PC-3 (cell line): ENCODE measurements at regions not wholly inside any gene's neighbourhood (a gene's known extent, or its start where the extent isn't known, plus 50 kb on each side); places are given as distances from the start of the nearest gene placed in this dataset.

Source experiments
- ATAC-seq: fragments of 200-7000 bp; cut with Tn5 transposase; 2 replicates; pipeline ENCODE4 v1.9.1; 2020; ENCODE audit warnings: mild to moderate bottlenecking, moderate library complexity
- BruUV-seq: library from RNA; stranded (reverse); fragments of 400-500 nt; replicated peaks from 2 replicates; lab custom pipeline; 2021; lab: Mats Ljungman, UMichigan
- CTCF ChIA-PET: fragments of 300-600 bp; sonication (Branson Sonifier 250); formaldehyde crosslinking; loops from one replicate; lab custom pipeline; 2022; ENCODE audit warnings: antibody characterized with exemption; lab: Charles Lee
- POLR2A ChIA-PET: fragments of 300-600 bp; sonication (Branson Sonifier 250); formaldehyde crosslinking; loops from one replicate; lab custom pipeline; 2022; ENCODE audit warnings: antibody characterized with exemption; ENCODE audit not compliant: unreplicated experiment; lab: Charles Lee
- DNase-seq: peaks from one replicate; pipeline ENCODE4 v3.0.0-alpha.2; 2015
- H2AFZ ChIP-seq: fragments of 300-600 bp; sonication (generic); 2 replicates; pipeline ENCODE4 v1.6.0; 2016; ENCODE audit warnings: antibody characterized with exemption, low read length
- H3F3A ChIP-seq: fragments of 300-600 bp; sonication (generic); one replicate; pipeline ENCODE4 v1.6.0; 2017; ENCODE audit warnings: antibody characterized with exemption, low read length, control low read depth, mild to moderate bottlenecking; ENCODE audit not compliant: unreplicated experiment
- H3K27ac ChIP-seq: fragments of 300-600 bp; sonication (generic); 2 replicates; pipeline ENCODE4 v1.5.1; 2016; ENCODE audit warnings: mild to moderate bottlenecking, low read length
- H3K27me3 ChIP-seq: fragments of 300-600 bp; sonication (generic); 2 replicates; pipeline ENCODE4 v1.6.1; 2016; ENCODE audit warnings: low read length, mixed read lengths
- H3K36me3 ChIP-seq: fragments of 300-600 bp; sonication (generic); 2 replicates; pipeline ENCODE4 v1.6.1; 2016; ENCODE audit warnings: low read depth, mixed run types, low read length, mixed read lengths
- H3K4me1 ChIP-seq: fragments of 300-600 bp; sonication (generic); 2 replicates; pipeline ENCODE4 v1.5.1; 2016; ENCODE audit warnings: low read length; ENCODE audit not compliant: insufficient read depth
- H3K4me2 ChIP-seq: fragments of 300-600 bp; sonication (generic); 2 replicates; pipeline ENCODE4 v1.6.0; 2016; ENCODE audit warnings: low read length
- H3K4me3 ChIP-seq: fragments of 300-600 bp; sonication (generic); 2 replicates; pipeline ENCODE4 v1.5.1; 2016; ENCODE audit warnings: mild to moderate bottlenecking, low read length, mixed read lengths
- H3K79me2 ChIP-seq: fragments of 300-600 bp; sonication (generic); 2 replicates; pipeline ENCODE4 v1.6.1; 2017; ENCODE audit warnings: low read length, mixed read lengths
- H3K9ac ChIP-seq: fragments of 300-600 bp; sonication (generic); 2 replicates; pipeline ENCODE4 v1.6.0; 2016; ENCODE audit warnings: mild to moderate bottlenecking, low read length
- H3K9me2 ChIP-seq: fragments of 300-600 bp; sonication (generic); replicated peaks from 2 replicates; pipeline ENCODE4 v1.6.1; 2016; ENCODE audit warnings: mixed run types, low read length, mixed read lengths
- H3K9me3 ChIP-seq: fragments of 300-600 bp; sonication (generic); 2 replicates; pipeline ENCODE4 v1.6.1; 2016; ENCODE audit warnings: low read length, mixed read lengths
- H4K20me1 ChIP-seq: fragments of 300-600 bp; sonication (generic); 2 replicates; pipeline ENCODE4 v1.6.1; 2016; ENCODE audit warnings: low read length, mixed read lengths
- EZH2 ChIP-seq: fragments of 300-600 bp; sonication (generic); IDR thresholded peaks from one replicate; pipeline ENCODE4 v1.6.1; 2017; ENCODE audit warnings: antibody characterized with exemption, mild to moderate bottlenecking, low read length; ENCODE audit not compliant: unreplicated experiment
- EZH2phosphoT487 ChIP-seq: fragments of 300-600 bp; sonication (generic); IDR thresholded peaks from 2 replicates; pipeline ENCODE4 v1.6.1; 2018; ENCODE audit warnings: mild to moderate bottlenecking, antibody characterized with exemption, low read length, borderline replicate concordance
- intact Hi-C: fragments of 100-400 bp; cut with micrococcal nuclease; formaldehyde crosslinking; loops from 2 replicates; pipeline ENCODE4 v1.9.0; 2023
- TF ChIP-seq, protein P1 (sequence below): fragments of 300-600 bp; sonication (generic); conservative IDR thresholded peaks from 2 replicates; pipeline ENCODE4 v1.5.1; 2017; ENCODE audit warnings: antibody characterized with exemption, low read depth, mild to moderate bottlenecking, low read length

DNA sequence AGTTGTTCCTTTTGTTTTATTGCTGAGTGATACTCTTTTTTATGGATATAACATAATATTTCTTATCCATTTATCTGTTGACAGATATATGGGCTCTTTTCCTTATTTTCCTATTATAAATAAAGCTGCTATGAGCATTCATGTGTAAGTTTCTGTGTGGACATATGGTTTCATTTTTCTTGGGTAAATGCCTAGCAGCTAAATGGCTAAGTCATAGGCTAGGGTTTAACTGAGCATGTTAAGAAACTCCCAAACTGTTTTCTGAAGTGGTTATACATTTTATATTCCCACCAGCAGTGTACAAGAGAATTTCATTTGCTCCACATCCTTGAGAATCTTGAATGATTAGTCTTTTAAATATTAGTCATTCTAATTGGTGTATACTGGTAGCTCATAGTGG lies 786.6 kb upstream of the CDH2 start:
- no peak overlapping the region for H3K27ac ChIP-seq
- H3F3A ChIP-seq = no peaks in the 10 kb centered on the region
- TF ChIP-seq EZH2 (no peak), EZH2phosphoT487 (no peak)
- H2AFZ ChIP-seq = no peak overlapping the region
- no peaks in the 10 kb centered on the region for H3K9me2 ChIP-seq
- DNase-seq (no peak), ATAC-seq (no peak)
- no peaks in the 10 kb centered on the region for H3K9me3 ChIP-seq
- H3K9ac ChIP-seq = no peak overlapping the region
- no peak overlapping the region for H3K4me2 ChIP-seq
- H3K79me2 ChIP-seq = no peaks in the 10 kb centered on the region
- H3K36me3 ChIP-seq = no peaks in the 10 kb centered on the region
- no TSS peak for BruUV-seq
- H4K20me1 ChIP-seq = no peaks in the 10 kb centered on the region
- intact Hi-C loops = loop anchor here (5.0 kb wide), 1 partner anchor 196 kb away; no protein-coding TSS in a partner anchor
- H3K4me1 ChIP-seq = peaks cover 17% of the 10 kb centered on the region
- no peak overlapping the region for H3K4me3 ChIP-seq
- ChIA-PET CTCF (interaction anchor here (0.6 kb wide), 1 partner anchor 341 kb away, joined by 3 read pairs; no protein-coding TSS in a partner anchor), POLR2A (no interaction called here)
- H3K27me3 ChIP-seq = no peaks in the 10 kb centered on the region

GRCh38 chr18:28961669-28962228 lies 784.8 kb upstream of the CDH2 start:
- no peak overlapping the region for H2AFZ ChIP-seq
- intact Hi-C loops = loop anchor here (5.0 kb wide), 1 partner anchor 194 kb away; no protein-coding TSS in a partner anchor

DNA sequence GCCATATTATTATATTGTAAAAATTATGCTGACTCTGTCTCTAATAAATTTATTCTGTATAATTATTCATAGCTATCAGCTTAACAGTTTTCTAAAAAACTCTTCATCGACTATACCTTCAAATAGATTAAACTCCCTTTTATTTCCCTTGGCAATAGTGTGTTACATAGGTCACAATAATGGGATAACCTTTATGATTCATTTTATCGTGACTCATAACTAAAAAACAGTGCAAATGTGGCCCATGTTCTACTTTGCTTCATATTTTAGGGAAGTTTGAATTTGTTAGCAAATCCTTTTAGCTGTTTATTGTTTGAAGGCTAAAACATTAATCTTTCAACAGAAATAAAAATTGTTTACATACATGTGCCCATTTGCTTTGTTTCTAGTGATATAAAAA lies 783.2 kb upstream of the CDH2 start:
- DNase-seq (peak; percentile 59), ATAC-seq (peak; percentile 79)
- Histone ChIP-seq H3K79me2 (no peaks in the 10 kb centered on the region), H3K36me3 (no peaks in the 10 kb centered on the region), H3K27ac (no peak overlapping the region), H3K9me2 (no peaks in the 10 kb centered on the region), H3K4me2 (peak overlapping the region; percentile 39), H3K9ac (no peak overlapping the region), H3F3A (no peaks in the 10 kb centered on the region), H4K20me1 (no peaks in the 10 kb centered on the region), H2AFZ (no peak overlapping the region), H3K9me3 (no peaks in the 10 kb centered on the region), H3K4me3 (no peak overlapping the region), H3K4me1 (peaks cover 17% of the 10 kb centered on the region), H3K27me3 (no peaks in the 10 kb centered on the region)
- CTCF ChIA-PET = interaction anchor here (0.6 kb wide), 2 partner anchors 361 to 1083 kb away, joined by 3 read pairs; no protein-coding TSS in a partner anchor
- POLR2A ChIA-PET = no interaction called here
- intact Hi-C loops = loop anchor here (5.0 kb wide), 1 partner anchor 193 kb away; no protein-coding TSS in a partner anchor
- BruUV-seq = no TSS peak
- no peak for TF ChIP-seq EZH2
- TF ChIP-seq, protein P1, sequence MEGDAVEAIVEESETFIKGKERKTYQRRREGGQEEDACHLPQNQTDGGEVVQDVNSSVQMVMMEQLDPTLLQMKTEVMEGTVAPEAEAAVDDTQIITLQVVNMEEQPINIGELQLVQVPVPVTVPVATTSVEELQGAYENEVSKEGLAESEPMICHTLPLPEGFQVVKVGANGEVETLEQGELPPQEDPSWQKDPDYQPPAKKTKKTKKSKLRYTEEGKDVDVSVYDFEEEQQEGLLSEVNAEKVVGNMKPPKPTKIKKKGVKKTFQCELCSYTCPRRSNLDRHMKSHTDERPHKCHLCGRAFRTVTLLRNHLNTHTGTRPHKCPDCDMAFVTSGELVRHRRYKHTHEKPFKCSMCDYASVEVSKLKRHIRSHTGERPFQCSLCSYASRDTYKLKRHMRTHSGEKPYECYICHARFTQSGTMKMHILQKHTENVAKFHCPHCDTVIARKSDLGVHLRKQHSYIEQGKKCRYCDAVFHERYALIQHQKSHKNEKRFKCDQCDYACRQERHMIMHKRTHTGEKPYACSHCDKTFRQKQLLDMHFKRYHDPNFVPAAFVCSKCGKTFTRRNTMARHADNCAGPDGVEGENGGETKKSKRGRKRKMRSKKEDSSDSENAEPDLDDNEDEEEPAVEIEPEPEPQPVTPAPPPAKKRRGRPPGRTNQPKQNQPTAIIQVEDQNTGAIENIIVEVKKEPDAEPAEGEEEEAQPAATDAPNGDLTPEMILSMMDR = no peak
- no peak for TF ChIP-seq EZH2phosphoT487

More at GRCh38 chr18:28961669-28962228, 784.8 kb upstream of the CDH2 start:
- Histone ChIP-seq H3K9me2 (no peaks in the 10 kb centered on the region), H3K4me2 (no peak overlapping the region), H3K36me3 (no peaks in the 10 kb centered on the region), H3K4me3 (no peak overlapping the region), H3K9me3 (no peaks in the 10 kb centered on the region), H3K9ac (no peak overlapping the region), H3K4me1 (peaks cover 17% of the 10 kb centered on the region), H4K20me1 (no peaks in the 10 kb centered on the region), H3K79me2 (no peaks in the 10 kb centered on the region), H3K27me3 (no peaks in the 10 kb centered on the region), H3K27ac (no peak overlapping the region), H3F3A (no peaks in the 10 kb centered on the region)
- TF ChIP-seq EZH2 (no peak), EZH2phosphoT487 (no peak)
- TF ChIP-seq, protein P1 = peak; percentile 76
- peak; percentile 73 for DNase-seq
- peak; percentile 55 for ATAC-seq
- CTCF ChIA-PET = interaction anchor here (0.6 kb wide), 1 partner anchor 262 kb away, joined by 3 read pairs; no protein-coding TSS in a partner anchor
- BruUV-seq = no TSS peak
- POLR2A ChIA-PET = no interaction called here
